Stimulated activated CD4-positive, alpha-beta T cell treated with anti-CD3 and anti-CD28 coated beads, Interleukin-1b, Interleukin-23, amount 100 ng/mL, for 48 hours (primary cell): ENCODE measurements at regions not wholly inside any gene's neighbourhood (a gene's known extent, or its start where the extent isn't known, plus 50 kb on each side); places are given as distances from the start of the nearest gene placed in this dataset.

Source experiments
- DNase-seq: peaks from one replicate; pipeline ENCODE4 v3.0.0-alpha.2; 2020

GRCh38 chr22:48185071-48186055, 1422.9 kb downstream of the TBC1D22A start:
- no peak for DNase-seq

GRCh38 chr22:48182846-48183805, 1420.7 kb downstream of the TBC1D22A start:
- no peak for DNase-seq

GRCh38 chr22:48182031-48182430, 1419.6 kb downstream of the TBC1D22A start:
- DNase-seq = no peak

DNA sequence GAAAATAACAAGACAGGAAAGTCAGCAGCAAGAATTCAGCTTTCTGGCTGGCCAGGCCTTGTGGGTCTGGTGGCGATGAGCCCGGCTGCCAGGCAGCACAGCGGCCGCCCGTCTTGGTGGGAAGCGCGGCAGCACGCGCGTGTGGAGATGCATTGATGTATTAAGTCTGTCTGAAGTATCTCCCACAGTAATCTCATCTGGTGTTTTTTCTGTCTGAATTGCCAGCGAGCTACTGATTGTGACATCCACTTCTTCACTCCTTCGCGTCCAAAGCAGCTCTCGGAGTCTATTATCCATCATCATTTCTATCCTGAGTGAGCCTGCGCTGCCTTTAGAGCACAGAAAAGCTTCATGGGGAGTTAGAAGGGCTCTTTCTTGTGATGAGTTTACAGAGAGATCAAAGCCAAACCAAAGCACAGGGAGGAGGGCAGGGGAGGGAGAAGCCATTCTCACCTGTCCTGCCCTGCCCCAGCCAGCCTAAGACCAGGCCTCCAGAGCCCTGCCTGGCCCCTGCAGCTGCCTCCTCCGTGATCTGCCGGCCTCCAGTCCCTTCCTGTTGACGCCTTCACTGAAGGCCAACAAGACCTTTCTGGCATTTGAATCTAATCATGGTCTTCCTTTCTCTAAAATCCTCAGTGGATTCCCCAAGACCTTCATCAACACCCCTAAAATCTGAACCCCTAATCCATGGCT, 1419.0 kb downstream of the TBC1D22A start:
- DNase-seq = no peak

GRCh38 chr22:48180631-48181030, 1418.2 kb downstream of the TBC1D22A start:
- DNase-seq = no peak

GRCh38 chr22:48179571-48180546, 1417.4 kb downstream of the TBC1D22A start:
- DNase-seq = no peak

- DNase-seq = no peak
These were observed 1416.1 kb downstream of the TBC1D22A start for GRCh38 chr22:48178536-48178935.

DNA sequence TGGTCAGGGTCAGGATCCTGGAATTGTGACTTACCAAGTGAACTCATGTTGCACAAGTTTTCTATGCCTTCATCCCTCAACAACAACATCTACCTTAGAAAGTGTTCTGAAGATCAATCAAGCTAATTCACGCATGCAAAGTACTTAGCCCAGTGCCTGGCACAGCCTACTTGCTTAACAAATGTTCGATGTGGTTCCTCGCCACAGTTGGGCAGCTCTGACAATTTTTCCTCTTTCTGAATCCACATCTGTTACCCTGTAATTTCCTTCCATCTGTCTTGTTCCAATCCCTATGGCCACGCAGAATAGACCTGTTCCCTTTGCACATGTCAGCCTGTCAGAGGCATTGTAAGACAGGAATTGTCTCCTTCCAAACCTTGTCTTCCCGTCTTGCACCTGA, 1415.2 kb downstream of the TBC1D22A start:
- no peak for DNase-seq

DNA sequence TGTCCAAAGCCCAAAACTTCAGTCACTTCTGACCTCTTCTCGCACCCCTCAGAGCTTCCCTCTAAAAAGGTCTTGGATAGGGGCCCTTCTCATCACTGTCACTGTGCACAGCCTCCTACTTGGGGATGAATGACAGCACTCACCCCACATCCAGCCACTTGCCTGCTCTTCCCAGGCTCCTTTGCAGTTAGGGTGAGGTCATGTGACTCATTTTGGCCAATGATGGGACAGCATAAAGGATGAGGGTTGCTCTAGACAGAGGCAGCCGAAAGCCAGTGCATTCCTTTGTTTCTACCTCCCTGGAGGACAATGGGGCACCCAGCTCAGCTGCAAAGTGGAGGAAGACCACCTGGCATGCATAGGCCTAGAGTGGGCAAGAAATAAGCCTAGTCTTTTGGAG, 1413.3 kb downstream of the TBC1D22A start:
- no peak for DNase-seq

DNA sequence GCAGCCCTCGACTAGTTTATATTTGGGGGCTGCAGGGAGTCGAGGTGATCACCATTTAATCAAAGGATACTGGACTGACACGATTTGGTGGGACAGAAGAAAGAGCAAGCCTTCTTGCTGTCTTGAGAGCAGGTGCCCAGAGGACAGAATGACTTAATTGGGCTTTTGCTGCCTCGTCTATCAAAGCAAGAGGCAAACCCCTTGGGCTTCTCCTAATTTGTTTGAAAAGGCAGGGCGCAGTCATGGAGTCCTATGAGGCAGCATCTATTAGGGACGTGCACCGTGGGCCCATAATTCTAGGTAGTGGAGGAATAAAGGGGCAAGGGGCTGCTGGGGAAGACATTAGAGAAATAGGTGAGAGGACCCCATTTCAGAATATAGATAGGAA, 1411.3 kb downstream of the TBC1D22A start:
- no peak for DNase-seq

DNA sequence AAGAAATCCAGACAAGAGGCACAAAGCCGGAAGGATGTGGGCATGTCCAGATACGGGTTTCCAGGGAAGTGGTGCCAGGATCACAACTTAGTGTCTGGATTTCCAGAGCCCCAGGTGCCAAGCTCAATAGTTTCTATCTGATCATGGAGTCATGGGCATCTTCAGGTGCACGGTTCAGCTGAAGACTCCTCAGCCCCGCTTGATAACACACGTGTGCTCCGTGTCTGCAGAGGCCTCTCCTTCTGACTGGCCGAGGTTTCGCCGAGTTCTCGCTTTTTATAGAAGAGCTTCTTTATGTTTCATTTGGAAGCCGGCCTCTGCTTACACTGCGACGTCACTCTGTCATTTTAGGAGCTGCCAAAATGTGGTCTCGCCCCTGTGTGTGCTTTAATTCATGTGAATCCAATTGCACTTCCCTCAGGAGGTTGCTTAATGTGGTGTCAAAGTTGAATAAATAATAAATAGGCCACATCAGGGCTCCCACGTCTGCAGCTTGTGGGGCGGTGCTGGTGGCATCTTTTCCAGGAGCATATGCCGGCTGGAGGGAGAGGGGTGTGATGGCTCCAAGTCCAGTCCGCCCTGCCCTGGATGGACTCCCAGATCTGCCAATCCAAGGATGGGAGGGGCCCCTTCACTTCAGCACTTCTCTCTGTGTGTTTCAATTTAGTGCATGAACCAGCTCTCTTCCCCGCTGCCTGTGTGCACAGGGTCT, 1410.8 kb downstream of the TBC1D22A start:
- DNase-seq = no peak

DNA sequence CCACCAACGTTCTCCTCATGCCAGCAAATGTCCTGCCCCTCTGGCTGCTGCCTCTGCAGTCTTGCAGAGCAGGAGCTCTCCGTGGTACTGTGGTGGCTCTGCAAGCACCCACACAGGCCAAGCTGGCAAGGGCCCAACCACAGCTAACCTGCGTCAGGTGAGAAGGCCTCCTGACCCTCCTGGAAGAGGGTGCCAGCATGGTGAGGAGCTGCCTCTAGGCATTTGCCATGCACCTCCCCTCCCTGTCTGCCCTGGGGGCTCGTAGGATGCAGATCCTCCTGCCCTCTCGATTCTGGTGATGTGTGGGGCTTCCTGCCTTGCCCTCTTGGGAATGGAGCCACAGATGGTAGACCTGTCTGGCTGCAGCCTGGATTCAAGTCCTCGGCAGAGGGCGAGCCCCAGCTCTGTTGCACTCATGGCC, 1408.8 kb downstream of the TBC1D22A start:
- DNase-seq = no peak

- no peak for DNase-seq
These were observed 1406.8 kb downstream of the TBC1D22A start for GRCh38 chr22:48169227-48169626.

DNA sequence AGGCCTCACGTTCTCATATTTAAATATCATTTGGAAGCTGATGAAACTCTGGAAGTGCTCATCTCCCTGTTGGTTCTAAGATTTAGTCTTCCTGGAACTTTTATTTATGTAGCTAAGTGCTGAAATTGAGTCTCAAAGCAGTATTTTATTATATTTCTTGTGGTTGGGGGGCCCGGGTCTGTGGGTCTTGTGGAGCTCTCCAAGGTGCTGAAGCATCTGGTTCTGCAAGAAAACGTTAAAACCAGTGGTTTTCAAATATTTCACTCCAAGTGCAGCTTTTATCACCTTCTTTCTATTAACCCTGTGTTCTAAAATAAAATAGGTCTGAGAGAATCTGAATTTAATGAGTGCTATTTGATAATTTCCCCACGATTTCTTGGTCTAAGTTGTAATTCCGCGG, 1404.8 kb downstream of the TBC1D22A start:
- DNase-seq = no peak

GRCh38 chr22:48161298-48161697, 1398.8 kb downstream of the TBC1D22A start:
- DNase-seq = no peak

GRCh38 chr22:48157676-48158075, 1395.2 kb downstream of the TBC1D22A start:
- no peak for DNase-seq

GRCh38 chr22:48156603-48157355, 1394.3 kb downstream of the TBC1D22A start:
- no peak for DNase-seq

DNA sequence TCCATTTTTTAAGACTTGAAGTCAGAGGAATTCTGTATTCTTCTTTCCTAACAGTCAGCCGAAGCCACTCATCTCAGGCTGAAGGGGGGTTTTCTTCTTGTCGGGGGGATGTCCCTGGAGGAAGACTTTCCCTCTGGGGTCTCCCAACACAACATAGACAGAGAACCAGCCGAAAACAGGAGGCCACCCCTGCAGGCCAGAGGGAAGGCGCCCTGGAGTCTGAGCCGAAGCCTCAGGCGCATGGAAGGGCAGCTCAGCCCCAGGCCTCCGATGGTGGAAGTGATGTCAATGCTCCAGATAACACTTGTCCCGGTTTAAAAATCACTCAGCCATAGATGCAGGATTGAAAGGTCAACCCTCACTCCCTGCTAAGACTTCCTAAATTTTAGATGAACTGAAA, 1393.0 kb downstream of the TBC1D22A start:
- no peak for DNase-seq

DNA sequence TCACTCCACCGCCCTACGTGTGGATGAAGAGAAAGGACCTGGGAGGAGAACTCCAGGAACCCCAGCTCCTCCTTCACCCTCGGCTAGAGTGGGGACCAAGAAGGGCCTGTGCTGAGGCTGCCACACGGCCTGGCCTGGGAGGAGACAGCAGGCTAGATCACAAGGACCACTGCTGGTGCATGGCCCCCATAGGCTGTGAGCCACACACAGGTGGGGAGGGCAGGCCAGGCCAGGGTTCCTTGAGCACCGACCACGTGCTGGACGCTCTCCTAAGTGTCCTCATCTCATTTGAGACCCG, 1392.4 kb downstream of the TBC1D22A start:
- no peak for DNase-seq

GRCh38 chr22:48154169-48154942, 1391.9 kb downstream of the TBC1D22A start:
- no peak for DNase-seq
